Stimulated activated CD8-positive, alpha-beta memory T cell treated with anti-CD3 and anti-CD28 coated beads, Interleukin-12 subunit alpha, Interleukin-12 subunit beta, amount 100 ng/mL, for 24 hours (primary cell): ENCODE measurements at regions not wholly inside any gene's neighbourhood (a gene's known extent, or its start where the extent isn't known, plus 50 kb on each side); places are given as distances from the start of the nearest gene placed in this dataset.
"Not testable (repeated sequence)": the region's sequence is repeated elsewhere in the genome, so short reads cannot be mapped to it uniquely, and the experiment has no call there.

ENCODE experiments used
- DNase-seq: peaks from one replicate; pipeline ENCODE4 v3.0.0-alpha.2; 2020; ENCODE audit errors: extremely low read depth

- no peak for DNase-seq
Measured at GRCh38 chr4:105050896-105051295, 95.8 kb upstream of the TET2 start.

GRCh38 chr4:105057370-105058105 lies 89.1 kb upstream of the TET2 start:
- DNase-seq = no peak

GRCh38 chr4:105058177-105058812 lies 88.4 kb upstream of the TET2 start:
- no peak for DNase-seq

GRCh38 chr4:105059337-105059736 lies 87.3 kb upstream of the TET2 start:
- DNase-seq = no peak

GRCh38 chr4:105060628-105061027 lies 86.0 kb upstream of the TET2 start:
- DNase-seq = no peak

GRCh38 chr4:105061136-105061696 lies 85.5 kb upstream of the TET2 start:
- no peak for DNase-seq

- no peak for DNase-seq
Measured at GRCh38 chr4:105061731-105062130, 84.9 kb upstream of the TET2 start.

GRCh38 chr4:105066401-105066800 lies 80.3 kb upstream of the TET2 start:
- DNase-seq = no peak

- DNase-seq = no peak
Measured at GRCh38 chr4:105067431-105067830, 79.2 kb upstream of the TET2 start.

GRCh38 chr4:105067946-105068345 lies 78.7 kb upstream of the TET2 start:
- no peak for DNase-seq

- DNase-seq = no peak
Measured at GRCh38 chr4:105068516-105068915, 78.2 kb upstream of the TET2 start.

- not testable (repeated sequence) for DNase-seq
Measured at GRCh38 chr4:105072095-105072494, 74.6 kb upstream of the TET2 start.

GRCh38 chr4:105074097-105074496 lies 72.6 kb upstream of the TET2 start:
- no peak for DNase-seq

GRCh38 chr4:105075045-105075444 lies 71.6 kb upstream of the TET2 start:
- DNase-seq = no peak

- no peak for DNase-seq
Measured at GRCh38 chr4:105088110-105088879, 58.4 kb upstream of the TET2 start.

- no peak for DNase-seq
Measured at GRCh38 chr4:105092356-105092755, 54.3 kb upstream of the TET2 start.

- no peak for DNase-seq
Measured at GRCh38 chr4:105092768-105093167, 53.9 kb upstream of the TET2 start.

- DNase-seq = no peak
Measured at GRCh38 chr4:105093975-105094374, 52.7 kb upstream of the TET2 start.
